HL-60 (cell line): ENCODE measurements at regions not wholly inside any gene's neighbourhood (a gene's known extent, or its start where the extent isn't known, plus 50 kb on each side); places are given as distances from the start of the nearest gene placed in this dataset.
"Not testable (repeated sequence)": the region's sequence is repeated elsewhere in the genome, so short reads cannot be mapped to it uniquely, and the experiment has no call there.

Experiments
- DNase-seq, 2 experiments: peaks; one replicate each; pipeline ENCODE4 v3.0.0-alpha.2; 2010 to 2020; ENCODE audit warnings: low read depth in 1 of 2, low spot score in 1 of 2
- H3K27ac ChIP-seq: fragments of 250-450 bp; sonication (Bioruptor Pico); replicated peaks from 2 replicates; pipeline ENCODE4 v1.5.1; 2020; ENCODE audit warnings: mild to moderate bottlenecking, moderate library complexity
- H3K27me3 ChIP-seq: fragments of 250-450 bp; sonication (Bioruptor Pico); 2 replicates; pipeline ENCODE4 v1.5.1; 2021; ENCODE audit warnings: mild to moderate bottlenecking, moderate library complexity; ENCODE audit not compliant: insufficient read depth, poor library complexity, severe bottlenecking
- H3K4me3 ChIP-seq: replicated peaks from 2 replicates; pipeline ENCODE4 v1.5.1; 2011; ENCODE audit warnings: mild to moderate bottlenecking, control low read depth, low read length; ENCODE audit not compliant: insufficient read depth
- GABPA ChIP-seq: IDR thresholded peaks from 2 replicates; pipeline ENCODE4 v1.6.1; 2012; ENCODE audit warnings: low read depth
- POLR2AphosphoS5 ChIP-seq: IDR thresholded peaks from 2 replicates; pipeline ENCODE4 v1.6.1; 2012; ENCODE audit warnings: low read depth
- SPI1 ChIP-seq: IDR thresholded peaks from 2 replicates; pipeline ENCODE4 v1.6.1; 2012; ENCODE audit warnings: low read depth, mild to moderate bottlenecking, borderline replicate concordance
- TF ChIP-seq, protein P1 (sequence below): IDR thresholded peaks from 2 replicates; pipeline ENCODE4 v1.6.1; 2012; ENCODE audit warnings: low read depth; ENCODE audit not compliant: insufficient replicate concordance
- TF ChIP-seq, protein P2 (sequence below): IDR thresholded peaks from one replicate; pipeline ENCODE4 v1.5.1; 2011; ENCODE audit warnings: low read length, control low read depth, inconsistent platforms; ENCODE audit not compliant: insufficient read depth

DNA sequence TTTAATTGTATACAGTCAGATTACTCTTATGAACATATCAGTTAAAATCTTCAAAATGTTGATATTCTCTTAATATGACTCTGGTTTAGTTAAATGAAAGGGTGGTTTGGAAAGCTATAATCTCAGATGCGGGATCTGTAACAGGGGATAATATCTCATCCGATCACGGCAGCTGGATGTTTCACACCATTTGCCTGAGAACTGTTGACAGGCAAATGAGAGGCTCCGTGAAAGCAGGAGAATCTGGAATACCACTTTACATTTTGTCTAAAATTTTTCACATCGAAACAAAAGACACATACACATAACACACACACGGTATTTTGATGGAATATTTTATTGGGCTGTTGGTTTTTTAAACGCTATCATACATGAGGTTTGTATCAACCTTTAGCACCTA is 518.6 kb upstream of the SLC39A10 start:
- no peak overlapping the region for H3K27ac ChIP-seq
- DNase-seq = no peak
- TF ChIP-seq SPI1 = no peak
- TF ChIP-seq GABPA = no peak
- TF ChIP-seq, protein P1, sequence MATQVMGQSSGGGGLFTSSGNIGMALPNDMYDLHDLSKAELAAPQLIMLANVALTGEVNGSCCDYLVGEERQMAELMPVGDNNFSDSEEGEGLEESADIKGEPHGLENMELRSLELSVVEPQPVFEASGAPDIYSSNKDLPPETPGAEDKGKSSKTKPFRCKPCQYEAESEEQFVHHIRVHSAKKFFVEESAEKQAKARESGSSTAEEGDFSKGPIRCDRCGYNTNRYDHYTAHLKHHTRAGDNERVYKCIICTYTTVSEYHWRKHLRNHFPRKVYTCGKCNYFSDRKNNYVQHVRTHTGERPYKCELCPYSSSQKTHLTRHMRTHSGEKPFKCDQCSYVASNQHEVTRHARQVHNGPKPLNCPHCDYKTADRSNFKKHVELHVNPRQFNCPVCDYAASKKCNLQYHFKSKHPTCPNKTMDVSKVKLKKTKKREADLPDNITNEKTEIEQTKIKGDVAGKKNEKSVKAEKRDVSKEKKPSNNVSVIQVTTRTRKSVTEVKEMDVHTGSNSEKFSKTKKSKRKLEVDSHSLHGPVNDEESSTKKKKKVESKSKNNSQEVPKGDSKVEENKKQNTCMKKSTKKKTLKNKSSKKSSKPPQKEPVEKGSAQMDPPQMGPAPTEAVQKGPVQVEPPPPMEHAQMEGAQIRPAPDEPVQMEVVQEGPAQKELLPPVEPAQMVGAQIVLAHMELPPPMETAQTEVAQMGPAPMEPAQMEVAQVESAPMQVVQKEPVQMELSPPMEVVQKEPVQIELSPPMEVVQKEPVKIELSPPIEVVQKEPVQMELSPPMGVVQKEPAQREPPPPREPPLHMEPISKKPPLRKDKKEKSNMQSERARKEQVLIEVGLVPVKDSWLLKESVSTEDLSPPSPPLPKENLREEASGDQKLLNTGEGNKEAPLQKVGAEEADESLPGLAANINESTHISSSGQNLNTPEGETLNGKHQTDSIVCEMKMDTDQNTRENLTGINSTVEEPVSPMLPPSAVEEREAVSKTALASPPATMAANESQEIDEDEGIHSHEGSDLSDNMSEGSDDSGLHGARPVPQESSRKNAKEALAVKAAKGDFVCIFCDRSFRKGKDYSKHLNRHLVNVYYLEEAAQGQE = no peak
- TF ChIP-seq, protein P2, sequence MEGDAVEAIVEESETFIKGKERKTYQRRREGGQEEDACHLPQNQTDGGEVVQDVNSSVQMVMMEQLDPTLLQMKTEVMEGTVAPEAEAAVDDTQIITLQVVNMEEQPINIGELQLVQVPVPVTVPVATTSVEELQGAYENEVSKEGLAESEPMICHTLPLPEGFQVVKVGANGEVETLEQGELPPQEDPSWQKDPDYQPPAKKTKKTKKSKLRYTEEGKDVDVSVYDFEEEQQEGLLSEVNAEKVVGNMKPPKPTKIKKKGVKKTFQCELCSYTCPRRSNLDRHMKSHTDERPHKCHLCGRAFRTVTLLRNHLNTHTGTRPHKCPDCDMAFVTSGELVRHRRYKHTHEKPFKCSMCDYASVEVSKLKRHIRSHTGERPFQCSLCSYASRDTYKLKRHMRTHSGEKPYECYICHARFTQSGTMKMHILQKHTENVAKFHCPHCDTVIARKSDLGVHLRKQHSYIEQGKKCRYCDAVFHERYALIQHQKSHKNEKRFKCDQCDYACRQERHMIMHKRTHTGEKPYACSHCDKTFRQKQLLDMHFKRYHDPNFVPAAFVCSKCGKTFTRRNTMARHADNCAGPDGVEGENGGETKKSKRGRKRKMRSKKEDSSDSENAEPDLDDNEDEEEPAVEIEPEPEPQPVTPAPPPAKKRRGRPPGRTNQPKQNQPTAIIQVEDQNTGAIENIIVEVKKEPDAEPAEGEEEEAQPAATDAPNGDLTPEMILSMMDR = no peak
- TF ChIP-seq POLR2AphosphoS5 = no peak
- no peaks in the 10 kb centered on the region for H3K27me3 ChIP-seq
- H3K4me3 ChIP-seq = no peak overlapping the region

DNA sequence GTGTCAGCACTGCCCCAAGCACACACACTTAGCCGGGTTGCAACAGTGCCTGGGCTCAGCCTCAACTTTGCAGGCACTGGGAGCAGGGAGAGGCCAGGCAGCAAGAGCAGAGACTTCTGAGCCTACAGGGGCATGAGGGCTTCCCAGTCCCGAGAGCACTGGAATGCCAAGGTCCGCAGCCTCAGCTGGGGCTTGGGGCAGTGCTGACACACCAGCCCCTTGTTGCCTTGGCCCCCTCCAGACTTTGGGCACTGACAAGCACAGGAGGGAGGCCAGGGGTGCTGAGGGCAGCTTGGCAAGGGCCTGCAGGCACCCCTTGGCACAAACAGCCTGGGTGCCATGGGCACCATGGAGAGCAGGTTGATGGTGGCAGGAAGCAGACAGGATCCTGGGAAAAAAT is 531.1 kb upstream of the SLC39A10 start:
- not testable (repeated sequence) for DNase-seq, H3K27ac ChIP-seq, H3K27me3 ChIP-seq, H3K4me3 ChIP-seq

DNA sequence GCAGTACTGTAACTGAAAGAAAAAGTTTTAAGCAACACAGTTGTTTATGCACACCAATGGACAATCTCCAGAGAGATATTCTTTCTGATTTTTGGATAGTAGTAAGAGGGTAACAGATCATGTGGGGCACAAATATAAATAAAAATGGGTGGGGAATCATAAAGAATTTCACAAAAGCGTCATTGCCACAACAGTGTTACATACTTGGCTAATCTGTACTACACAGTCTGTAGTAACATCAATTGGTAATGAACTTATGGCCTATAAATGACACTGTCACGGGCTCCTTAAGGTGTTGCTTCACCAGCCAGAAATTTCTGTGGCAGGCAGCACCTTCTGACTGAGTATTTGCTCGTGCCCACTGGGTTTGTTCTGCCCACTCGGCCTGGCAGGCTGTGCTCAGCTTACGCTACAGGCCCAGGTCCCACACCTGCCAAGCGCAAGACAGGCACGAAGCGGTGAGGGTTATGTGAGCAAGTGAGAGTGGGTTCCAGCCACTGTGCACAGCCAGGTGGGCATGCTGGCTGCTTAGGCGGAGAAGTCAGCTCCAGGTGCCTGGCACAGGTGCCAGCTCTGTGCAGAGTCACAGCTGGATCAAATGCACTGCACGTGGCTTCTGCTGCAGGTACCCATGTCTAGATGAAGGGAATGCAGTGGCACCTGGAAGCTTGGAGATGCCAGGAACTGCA is 532.5 kb upstream of the SLC39A10 start:
- DNase-seq = no peak
- H3K27me3 ChIP-seq = no peaks in the 10 kb centered on the region
- no peak overlapping the region for H3K4me3 ChIP-seq
- H3K27ac ChIP-seq = no peak overlapping the region
- TF ChIP-seq POLR2AphosphoS5 = no peak
- TF ChIP-seq GABPA = no peak
- TF ChIP-seq, protein P2 = no peak
- TF ChIP-seq, protein P1 = no peak
- TF ChIP-seq SPI1 = no peak

DNA sequence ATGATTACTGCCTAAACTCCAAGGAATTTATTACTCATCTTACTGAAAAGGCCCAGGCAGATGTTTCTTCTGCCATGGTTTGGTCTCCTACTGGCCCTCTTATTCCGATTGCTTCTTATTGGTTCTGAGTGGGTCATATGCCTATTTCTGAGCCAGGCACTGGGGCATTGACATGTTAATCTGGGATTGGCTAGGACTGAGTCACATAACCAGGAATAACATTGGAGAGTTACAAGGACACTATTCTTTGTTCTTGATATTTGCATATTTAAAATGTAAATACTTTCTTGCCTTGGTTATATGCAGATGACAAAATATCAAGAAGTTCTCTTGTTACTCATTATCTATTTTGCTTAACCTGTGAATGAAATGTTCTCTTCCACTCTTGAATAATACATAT is 534.4 kb upstream of the SLC39A10 start:
- Histone ChIP-seq H3K27me3 (no peaks in the 10 kb centered on the region), H3K27ac (no peak overlapping the region), H3K4me3 (no peak overlapping the region)
- no peak for DNase-seq
- TF ChIP-seq, protein P2 = no peak
- TF ChIP-seq, protein P1 = no peak
- TF ChIP-seq SPI1 (no peak), POLR2AphosphoS5 (no peak), GABPA (no peak)
